ENCODE measurements at regions not wholly inside any gene's neighbourhood (a gene's known extent, or its start where the extent isn't known, plus 50 kb on each side); places are given as distances from the start of the nearest gene placed in this dataset.

GRCh38 chrX:88886908-88887307 is 139.9 kb downstream of the CPXCR1 start:
- TF ChIP-seq CTCF (conservative IDR thresholded peaks at IDR 0.05 in 1 of 2, IDR thresholded peaks at IDR 0.05 in 1 of 2; ENCODE audit: extremely low read depth in 1 of 2, insufficient read depth in 1 of 2, low read depth in 1 of 2, low read length in 2 of 2): no peak
- TF ChIP-seq EZH2 (IDR thresholded peaks at IDR 0.05; ENCODE audit: borderline replicate concordance, low read length): no peak

Data from mammary epithelial cell (primary cell).